ENCODE measurements at regions not wholly inside any gene's neighbourhood (a gene's known extent, or its start where the extent isn't known, plus 50 kb on each side); places are given as distances from the start of the nearest gene placed in this dataset.
"Not testable (repeated sequence)": the region's sequence is repeated elsewhere in the genome, so short reads cannot be mapped to it uniquely, and the experiment has no call there.

- H3K9me3 ChIP-seq (ENCODE audit: control insufficient read depth, low read length) = no peaks in the 10 kb centered on the region
- intact Hi-C loops (cut with DNase I) = no loop called here
- H3K27ac ChIP-seq (ENCODE audit: low read depth in 1 of 2, low read length in 2 of 2) = no peak overlapping the region
- ATAC-seq (ENCODE audit: low FRiP score) (no peak), DNase-seq (no peak)
- H3K4me3 ChIP-seq (ENCODE audit: low read length in 2 of 2) = no peak overlapping the region
- H3K4me1 ChIP-seq (ENCODE audit: control insufficient read depth in 1 of 2, insufficient read depth in 2 of 2, low read length in 2 of 2) = no peaks in the 10 kb centered on the region
- no peaks in the 10 kb centered on the region for H3K36me3 ChIP-seq (ENCODE audit: control insufficient read depth in 1 of 2, insufficient read depth in 2 of 2, low read length in 1 of 2)
- H3K27me3 ChIP-seq (ENCODE audit: control insufficient read depth in 1 of 2, insufficient read depth in 2 of 2, low read length in 1 of 2) = no peaks in the 10 kb centered on the region
- WGBS, 2 donors = 77 to 87% methylated on average over 1 of the region's 1 CpG
Measured at GRCh38 chr12:90672081-90672480, 282.9 kb downstream of the CCER1 start.

- DNase-seq; H3K9me3 ChIP-seq (ENCODE audit: control insufficient read depth, low read length); intact Hi-C loops (cut with DNase I); ATAC-seq (ENCODE audit: low FRiP score); H3K27me3 ChIP-seq (ENCODE audit: control insufficient read depth in 1 of 2, insufficient read depth in 2 of 2, low read length in 1 of 2); H3K36me3 ChIP-seq (ENCODE audit: control insufficient read depth in 1 of 2, insufficient read depth in 2 of 2, low read length in 1 of 2); H3K4me1 ChIP-seq (ENCODE audit: control insufficient read depth in 1 of 2, insufficient read depth in 2 of 2, low read length in 2 of 2); H3K4me3 ChIP-seq (ENCODE audit: low read length in 2 of 2); H3K27ac ChIP-seq (ENCODE audit: low read depth in 1 of 2, low read length in 2 of 2): not testable (repeated sequence)
- 90 to 93% methylated on average over 7 of the region's 7 CpGs for WGBS, 2 donors
Measured at GRCh38 chr12:90663949-90664348, 291.0 kb downstream of the CCER1 start.

GRCh38 chr12:90659060-90659459 lies 295.9 kb downstream of the CCER1 start:
- no peak for ATAC-seq (ENCODE audit: low FRiP score)
- intact Hi-C loops (cut with DNase I) = no loop called here
- no peaks in the 10 kb centered on the region for H3K9me3 ChIP-seq (ENCODE audit: control insufficient read depth, low read length)
- H3K4me3 ChIP-seq (ENCODE audit: low read length in 2 of 2) = no peak overlapping the region
- no peak overlapping the region for H3K27ac ChIP-seq (ENCODE audit: low read depth in 1 of 2, low read length in 2 of 2)
- H3K27me3 ChIP-seq (ENCODE audit: control insufficient read depth in 1 of 2, insufficient read depth in 2 of 2, low read length in 1 of 2) = no peaks in the 10 kb centered on the region
- no peaks in the 10 kb centered on the region for H3K36me3 ChIP-seq (ENCODE audit: control insufficient read depth in 1 of 2, insufficient read depth in 2 of 2, low read length in 1 of 2)
- 87 to 88% methylated on average over 2 of the region's 2 CpGs for WGBS, 2 donors
- no peaks in the 10 kb centered on the region for H3K4me1 ChIP-seq (ENCODE audit: control insufficient read depth in 1 of 2, insufficient read depth in 2 of 2, low read length in 2 of 2)
- DNase-seq = no peak

- H3K36me3 ChIP-seq (ENCODE audit: control insufficient read depth in 1 of 2, insufficient read depth in 2 of 2, low read length in 1 of 2) = no peaks in the 10 kb centered on the region
- intact Hi-C loops (cut with DNase I) = no loop called here
- H3K4me3 ChIP-seq (ENCODE audit: low read length in 2 of 2) = no peak overlapping the region
- H3K9me3 ChIP-seq (ENCODE audit: control insufficient read depth, low read length) = no peaks in the 10 kb centered on the region
- no peaks in the 10 kb centered on the region for H3K27me3 ChIP-seq (ENCODE audit: control insufficient read depth in 1 of 2, insufficient read depth in 2 of 2, low read length in 1 of 2)
- H3K27ac ChIP-seq (ENCODE audit: low read depth in 1 of 2, low read length in 2 of 2) = no peak overlapping the region
- ATAC-seq (ENCODE audit: low FRiP score) (no peak), DNase-seq (no peak)
- WGBS, 2 donors = 58 to 64% methylated on average over 2 of the region's 2 CpGs
- H3K4me1 ChIP-seq (ENCODE audit: control insufficient read depth in 1 of 2, insufficient read depth in 2 of 2, low read length in 2 of 2) = no peaks in the 10 kb centered on the region
Measured at GRCh38 chr12:90653040-90653439, 301.9 kb downstream of the CCER1 start.

GRCh38 chr12:90652280-90652679 lies 302.7 kb downstream of the CCER1 start:
- Histone ChIP-seq H3K36me3 (ENCODE audit: control insufficient read depth in 1 of 2, insufficient read depth in 2 of 2, low read length in 1 of 2) (no peaks in the 10 kb centered on the region), H3K27ac (ENCODE audit: low read depth in 1 of 2, low read length in 2 of 2) (no peak overlapping the region), H3K4me1 (ENCODE audit: control insufficient read depth in 1 of 2, insufficient read depth in 2 of 2, low read length in 2 of 2) (no peaks in the 10 kb centered on the region), H3K9me3 (ENCODE audit: control insufficient read depth, low read length) (no peaks in the 10 kb centered on the region), H3K27me3 (ENCODE audit: control insufficient read depth in 1 of 2, insufficient read depth in 2 of 2, low read length in 1 of 2) (no peaks in the 10 kb centered on the region), H3K4me3 (ENCODE audit: low read length in 2 of 2) (no peak overlapping the region)
- no peak for DNase-seq
- WGBS, 2 donors = 72% methylated on average over 2 of the region's 2 CpGs
- intact Hi-C loops (cut with DNase I) = no loop called here
- ATAC-seq (ENCODE audit: low FRiP score) = no peak

- no peaks in the 10 kb centered on the region for H3K4me1 ChIP-seq (ENCODE audit: control insufficient read depth in 1 of 2, insufficient read depth in 2 of 2, low read length in 2 of 2)
- ATAC-seq (ENCODE audit: low FRiP score) (no peak), DNase-seq (no peak)
- H3K4me3 ChIP-seq (ENCODE audit: low read length in 2 of 2) = no peak overlapping the region
- WGBS, 2 donors = 77 to 78% methylated on average over 1 of the region's 1 CpG
- H3K27me3 ChIP-seq (ENCODE audit: control insufficient read depth in 1 of 2, insufficient read depth in 2 of 2, low read length in 1 of 2) = no peaks in the 10 kb centered on the region
- intact Hi-C loops (cut with DNase I) = no loop called here
- no peaks in the 10 kb centered on the region for H3K36me3 ChIP-seq (ENCODE audit: control insufficient read depth in 1 of 2, insufficient read depth in 2 of 2, low read length in 1 of 2)
- no peak overlapping the region for H3K27ac ChIP-seq (ENCODE audit: low read depth in 1 of 2, low read length in 2 of 2)
- no peaks in the 10 kb centered on the region for H3K9me3 ChIP-seq (ENCODE audit: control insufficient read depth, low read length)
Measured at GRCh38 chr12:90645181-90645580, 309.8 kb downstream of the CCER1 start.

- no peaks in the 10 kb centered on the region for H3K36me3 ChIP-seq (ENCODE audit: control insufficient read depth in 1 of 2, insufficient read depth in 2 of 2, low read length in 1 of 2)
- H3K27ac ChIP-seq (ENCODE audit: low read depth in 1 of 2, low read length in 2 of 2) = no peak overlapping the region
- H3K4me1 ChIP-seq (ENCODE audit: control insufficient read depth in 1 of 2, insufficient read depth in 2 of 2, low read length in 2 of 2) = no peaks in the 10 kb centered on the region
- intact Hi-C loops (cut with DNase I) = no loop called here
- no peak overlapping the region for H3K4me3 ChIP-seq (ENCODE audit: low read length in 2 of 2)
- H3K27me3 ChIP-seq (ENCODE audit: control insufficient read depth in 1 of 2, insufficient read depth in 2 of 2, low read length in 1 of 2) = no peaks in the 10 kb centered on the region
- H3K9me3 ChIP-seq (ENCODE audit: control insufficient read depth, low read length) = no peaks in the 10 kb centered on the region
- ATAC-seq (ENCODE audit: low FRiP score) = no peak
- DNase-seq = no peak
- whole genome bisulfite sequencing, 2 donors = 0 to 14% methylated on average over 1 of the region's 1 CpG
Measured at GRCh38 chr12:90631591-90632212, 323.3 kb downstream of the CCER1 start.

- Histone ChIP-seq H3K27ac (ENCODE audit: low read depth in 1 of 2, low read length in 2 of 2) (no peak overlapping the region), H3K36me3 (ENCODE audit: control insufficient read depth in 1 of 2, insufficient read depth in 2 of 2, low read length in 1 of 2) (no peaks in the 10 kb centered on the region), H3K4me3 (ENCODE audit: low read length in 2 of 2) (no peak overlapping the region), H3K9me3 (ENCODE audit: control insufficient read depth, low read length) (no peaks in the 10 kb centered on the region), H3K27me3 (ENCODE audit: control insufficient read depth in 1 of 2, insufficient read depth in 2 of 2, low read length in 1 of 2) (no peaks in the 10 kb centered on the region), H3K4me1 (ENCODE audit: control insufficient read depth in 1 of 2, insufficient read depth in 2 of 2, low read length in 2 of 2) (no peaks in the 10 kb centered on the region)
- ATAC-seq (ENCODE audit: low FRiP score) (no peak), DNase-seq (no peak)
- intact Hi-C loops (cut with DNase I) = no loop called here
Measured at GRCh38 chr12:90630006-90630405, 325.0 kb downstream of the CCER1 start.

GRCh38 chr12:90628213-90628612 lies 326.8 kb downstream of the CCER1 start:
- Histone ChIP-seq H3K36me3 (ENCODE audit: control insufficient read depth in 1 of 2, insufficient read depth in 2 of 2, low read length in 1 of 2) (no peaks in the 10 kb centered on the region), H3K27ac (ENCODE audit: low read depth in 1 of 2, low read length in 2 of 2) (no peak overlapping the region), H3K9me3 (ENCODE audit: control insufficient read depth, low read length) (no peaks in the 10 kb centered on the region), H3K4me3 (ENCODE audit: low read length in 2 of 2) (no peak overlapping the region), H3K4me1 (ENCODE audit: control insufficient read depth in 1 of 2, insufficient read depth in 2 of 2, low read length in 2 of 2) (no peaks in the 10 kb centered on the region), H3K27me3 (ENCODE audit: control insufficient read depth in 1 of 2, insufficient read depth in 2 of 2, low read length in 1 of 2) (no peaks in the 10 kb centered on the region)
- ATAC-seq (ENCODE audit: low FRiP score) (no peak), DNase-seq (no peak)
- intact Hi-C loops (cut with DNase I) = no loop called here
- WGBS, 2 donors = 66 to 68% methylated on average over 1 of the region's 1 CpG
